HepG2 (cell line): ENCODE measurements at regions not wholly inside any gene's neighbourhood (a gene's known extent, or its start where the extent isn't known, plus 50 kb on each side); places are given as distances from the start of the nearest gene placed in this dataset.

Source experiments
- MIER3 ChIP-seq: IDR thresholded peaks from 2 replicates; pipeline ENCODE4 v1.6.1; 2016; ENCODE audit warnings: missing compliant biosample characterization, borderline replicate concordance
- POLR2AphosphoS2 ChIP-seq: IDR thresholded peaks from 2 replicates; pipeline ENCODE4 v1.6.1; 2011; ENCODE audit warnings: low read depth, low read length, improper control_type of control experiment
- RELA ChIP-seq: sonication (generic); formaldehyde crosslinking; IDR thresholded peaks from 2 replicates; pipeline ENCODE4 v1.4.0; 2020; ENCODE audit warnings: missing genetic modification reagents
- ZNF12 ChIP-seq: sonication (generic); formaldehyde crosslinking; IDR thresholded peaks from 2 replicates; pipeline ENCODE4 v1.5.0; 2020; ENCODE audit warnings: missing genetic modification reagents
- ZNF274 ChIP-seq: sonication (generic); formaldehyde crosslinking; IDR thresholded peaks from 2 replicates; pipeline ENCODE4 v1.5.1; 2020; ENCODE audit warnings: mild to moderate bottlenecking, missing genetic modification reagents
- ZNF605 ChIP-seq: sonication (generic); formaldehyde crosslinking; IDR thresholded peaks from 2 replicates; pipeline ENCODE4 v1.8.0; 2022; ENCODE audit warnings: mild to moderate bottlenecking, missing genetic modification reagents
- TF ChIP-seq, protein P1 (sequence below), 2 experiments: sonication (generic) in 1 of 2; formaldehyde crosslinking in 1 of 2; IDR thresholded peaks; 2 replicates each; pipeline versions ENCODE4 v1.5.1 to v1.6.1; 2011 to 2020; ENCODE audit warnings: borderline replicate concordance in 1 of 2, low read depth in 1 of 2, low read length in 1 of 2, mild to moderate bottlenecking in 1 of 2, missing genetic modification reagents in 1 of 2, moderate library complexity in 1 of 2

DNA sequence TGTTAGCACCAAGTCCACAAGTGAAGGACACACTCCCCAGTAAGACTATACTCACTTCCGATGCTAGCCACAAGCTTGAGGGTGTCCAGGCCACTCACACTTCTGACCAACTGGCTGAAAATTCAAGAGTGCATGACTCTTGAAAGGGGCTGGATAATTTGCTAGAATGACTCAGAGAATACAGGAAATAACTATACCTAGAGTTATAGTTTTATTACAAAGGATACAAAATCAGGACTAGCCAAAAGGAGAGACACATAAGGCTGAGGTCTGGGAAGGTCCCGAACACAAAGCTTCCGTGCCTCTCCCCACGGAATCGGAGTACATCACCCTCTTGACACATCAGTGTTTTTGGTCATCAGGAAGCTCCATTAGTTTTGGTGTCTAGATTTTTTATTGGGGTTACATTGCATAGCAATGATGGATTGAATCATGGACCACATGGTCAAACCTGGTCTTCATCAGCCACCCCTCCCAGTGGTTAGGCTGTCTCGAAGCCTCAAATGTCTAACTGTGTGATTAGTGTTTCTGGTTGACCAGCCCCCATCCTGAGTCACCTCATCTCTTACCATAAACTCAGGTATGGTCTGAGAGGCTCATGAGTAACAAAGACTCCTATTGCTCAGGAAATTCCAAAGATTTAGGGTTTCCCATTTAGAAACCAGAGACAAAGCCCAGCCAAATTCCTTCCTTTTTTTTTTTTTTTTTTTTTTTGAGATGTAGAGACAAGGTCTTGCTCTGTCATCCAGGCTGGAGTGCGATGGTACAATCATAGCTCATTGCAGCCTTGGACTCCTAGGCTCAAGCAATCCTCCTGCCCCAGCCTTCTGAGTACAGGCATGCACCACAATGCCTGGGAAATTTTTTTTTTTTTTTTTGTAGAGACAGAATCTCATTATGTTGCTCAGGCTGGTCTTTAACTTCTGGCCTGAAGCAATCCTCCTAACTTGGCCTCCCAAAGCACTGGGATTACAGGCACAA lies 472.0 kb upstream of the TBX3 start:
- TF ChIP-seq MIER3 (CRISPR knock-in tag) (no peak), ZNF605 (CRISPR knock-in tag) (no peak), POLR2AphosphoS2 (no peak), ZNF274 (CRISPR knock-in tag) (no peak), ZNF12 (CRISPR knock-in tag) (no peak), RELA (CRISPR knock-in tag) (no peak)
- TF ChIP-seq, protein P1, sequence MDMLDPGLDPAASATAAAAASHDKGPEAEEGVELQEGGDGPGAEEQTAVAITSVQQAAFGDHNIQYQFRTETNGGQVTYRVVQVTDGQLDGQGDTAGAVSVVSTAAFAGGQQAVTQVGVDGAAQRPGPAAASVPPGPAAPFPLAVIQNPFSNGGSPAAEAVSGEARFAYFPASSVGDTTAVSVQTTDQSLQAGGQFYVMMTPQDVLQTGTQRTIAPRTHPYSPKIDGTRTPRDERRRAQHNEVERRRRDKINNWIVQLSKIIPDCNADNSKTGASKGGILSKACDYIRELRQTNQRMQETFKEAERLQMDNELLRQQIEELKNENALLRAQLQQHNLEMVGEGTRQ (IDR thresholded peaks at IDR 0.05; ENCODE audit: low read depth, low read length), result no peak
- TF ChIP-seq, protein P1 (CRISPR knock-in tag; IDR thresholded peaks at IDR 0.05; ENCODE audit: borderline replicate concordance), result no peak
